Stomach (tissue), 8 donors: ENCODE measurements at regions not wholly inside any gene's neighbourhood (a gene's known extent, or its start where the extent isn't known, plus 50 kb on each side); places are given as distances from the start of the nearest gene placed in this dataset.
A peak's percentile ranks its signal among the peaks of the same experiment; 100 is the strongest.

Source experiments
- DNase-seq, 2 donors: peaks; one replicate each; pipeline versions ENCODE4 v3.0.0 to v3.0.0-alpha.2; 2013 to 2019
- H3K27ac ChIP-seq, 5 donors: fragments of 200-600 bp in 4 of 5; sonication (generic) in 4 of 5; one replicate each; pipeline ENCODE4 v1.5.1; 2013 to 2019; ENCODE audit warnings: mild to moderate bottlenecking in 1 of 5, moderate library complexity in 1 of 5
- H3K27me3 ChIP-seq, 3 donors: fragments of 200-600 bp; sonication (generic); one replicate each; pipeline ENCODE4 v1.5.1; 2017 to 2019; ENCODE audit warnings: mixed run types in 1 of 3
- H3K36me3 ChIP-seq, 4 donors: fragments of 200-600 bp; sonication (generic); 1 replicate in 3 of 4; 2 replicates in 1 of 4; pipeline ENCODE4 v1.5.1; 2016 to 2019
- H3K4me1 ChIP-seq, 4 donors: fragments of 200-600 bp; sonication (generic); one replicate each; pipeline ENCODE4 v1.5.1; 2016 to 2019
- H3K4me3 ChIP-seq, 4 donors: fragments of 200-600 bp; sonication (generic) in 3 of 4; one replicate each; pipeline ENCODE4 v1.5.1; 2016 to 2019; ENCODE audit warnings: mild to moderate bottlenecking in 1 of 4
- H3K9me3 ChIP-seq, 4 donors: fragments of 200-600 bp; sonication (generic); one replicate each; pipeline ENCODE4 v1.5.1; 2016 to 2019
- CTCF ChIP-seq, 7 experiments: fragments of 450-650 bp in 4 of 7; fragments of 200-600 bp in 3 of 7; sonication (generic) in 3 of 7; IDR thresholded peaks; one replicate each; pipeline ENCODE4 v1.5.1; 2016 to 2019; ENCODE audit warnings: antibody characterized with exemption in 7 of 7, control low read depth in 2 of 7, mild to moderate bottlenecking in 1 of 7
- EP300 ChIP-seq: sonication (generic); formaldehyde crosslinking; IDR thresholded peaks from one replicate; pipeline ENCODE4 v1.6.1; 2017; ENCODE audit warnings: antibody characterized with exemption
- POLR2A ChIP-seq, 4 donors: fragments of 450-650 bp; IDR thresholded peaks; one replicate each; pipeline ENCODE4 v1.6.1; 2016; ENCODE audit warnings: antibody characterized with exemption in 4 of 4, control low read depth in 2 of 4, mild to moderate bottlenecking in 1 of 4, moderate library complexity in 1 of 4
- POLR2AphosphoS5 ChIP-seq, 3 donors: sonication (generic); formaldehyde crosslinking; IDR thresholded peaks; one replicate each; pipeline ENCODE4 v1.6.1; 2016; ENCODE audit warnings: antibody characterized with exemption in 3 of 3
- WGBS, 5 donors: extraction: QIAGEN DNeasy Blood & Tissue Kit in 3 of 5; methylation state at CpG; one replicate each; pipeline versions ENCODE4 v1.1.5 to v1.1.7; 2013 to 2018; 5-methylcytosine and 5-hydroxymethylcytosine counted together
- intact Hi-C: fragments of 100-400 bp; cut with DNase I; formaldehyde crosslinking; loops from one replicate; pipeline ENCODE4 v1.15.1; 2023; ENCODE audit warnings: low total_unique reads
- donor health status: healthy with polysubstance abuse.
- donor health status: Bipolar disorder and iron deficiency.
- donor health status: healthy.

- no peaks in the 10 kb centered on the region for H3K9me3 ChIP-seq
- TF ChIP-seq POLR2A (IDR thresholded peaks at IDR 0.05), result no peak
- DNase-seq, result no peak
- peaks cover 0 to 18% (median 9%) of the 10 kb centered on the region in 4 donors for H3K4me1 ChIP-seq
- H3K27ac ChIP-seq, result no peak overlapping the region
- H3K36me3 ChIP-seq, result no peaks in the 10 kb centered on the region
- intact Hi-C loops, result no loop called here
- WGBS, 5 donors, result 80 to 82% (median 80%) methylated on average over 6 of the region's 6 CpGs
- no peaks in the 10 kb centered on the region for H3K27me3 ChIP-seq
- H3K4me3 ChIP-seq, result no peak overlapping the region
These were observed 77.0 kb upstream of the NHSL1 start for GRCh38 chr6:138576313-138576712.

GRCh38 chr6:138577151-138577915 lies 78.0 kb upstream of the NHSL1 start:
- no peaks in the 10 kb centered on the region for H3K27me3 ChIP-seq

GRCh38 chr6:138580040-138580439 lies 80.7 kb upstream of the NHSL1 start:
- no peak overlapping the region for H3K4me3 ChIP-seq
- no peaks in the 10 kb centered on the region for H3K27me3 ChIP-seq
- no peaks in the 10 kb centered on the region for H3K36me3 ChIP-seq
- no peak for DNase-seq
- TF ChIP-seq EP300 (no peak), POLR2AphosphoS5 (IDR thresholded peaks at IDR 0.05) (no peak), CTCF (IDR thresholded peaks at IDR 0.05) (no peak), POLR2A (IDR thresholded peaks at IDR 0.05) (no peak)
- no peaks in the 10 kb centered on the region for H3K4me1 ChIP-seq
- intact Hi-C loops, result no loop called here
- 77 to 85% (median 84%) methylated on average over 4 of the region's 4 CpGs for WGBS, 5 donors
- no peak overlapping the region for H3K27ac ChIP-seq
- no peaks in the 10 kb centered on the region for H3K9me3 ChIP-seq

More at GRCh38 chr6:138577151-138577915, 78.0 kb upstream of the NHSL1 start:
- DNase-seq, result peak in 1 of 2 donors; percentile 47
- Histone ChIP-seq H3K4me3 (no peak overlapping the region), H3K4me1 (peaks cover 0 to 8% (median 4%) of the 10 kb centered on the region in 4 donors), H3K27ac (no peak overlapping the region), H3K9me3 (no peaks in the 10 kb centered on the region), H3K36me3 (no peaks in the 10 kb centered on the region)
- intact Hi-C loops, result no loop called here
- TF ChIP-seq CTCF (IDR thresholded peaks at IDR 0.05) (no peak), EP300 (no peak), POLR2AphosphoS5 (IDR thresholded peaks at IDR 0.05) (no peak), POLR2A (IDR thresholded peaks at IDR 0.05) (no peak)
- 57 to 77% (median 65%) methylated on average over 9 of the region's 9 CpGs for WGBS, 5 donors

- Histone ChIP-seq H3K4me3 (no peak overlapping the region), H3K9me3 (no peaks in the 10 kb centered on the region), H3K36me3 (no peaks in the 10 kb centered on the region), H3K4me1 (no peaks in the 10 kb centered on the region), H3K27me3 (no peaks in the 10 kb centered on the region), H3K27ac (no peak overlapping the region)
- intact Hi-C loops, result no loop called here
- TF ChIP-seq POLR2A (IDR thresholded peaks at IDR 0.05), result no peak
- no peak for TF ChIP-seq EP300
- no peak for TF ChIP-seq POLR2AphosphoS5 (IDR thresholded peaks at IDR 0.05)
- TF ChIP-seq CTCF (IDR thresholded peaks at IDR 0.05), result no peak
- no peak for DNase-seq
- WGBS, 5 donors, result 87 to 94% (median 92%) methylated on average over 6 of the region's 6 CpGs
These were observed 81.5 kb upstream of the NHSL1 start for GRCh38 chr6:138580801-138581200.

GRCh38 chr6:138582573-138582972 lies 83.3 kb upstream of the NHSL1 start:
- Histone ChIP-seq H3K36me3 (no peaks in the 10 kb centered on the region), H3K9me3 (no peaks in the 10 kb centered on the region), H3K27ac (no peak overlapping the region), H3K4me1 (no peaks in the 10 kb centered on the region), H3K27me3 (no peaks in the 10 kb centered on the region), H3K4me3 (no peak overlapping the region)
- intact Hi-C loops, result no loop called here
- TF ChIP-seq POLR2AphosphoS5 (IDR thresholded peaks at IDR 0.05), result no peak
- TF ChIP-seq POLR2A (IDR thresholded peaks at IDR 0.05), result no peak
- no peak for TF ChIP-seq CTCF (IDR thresholded peaks at IDR 0.05)
- TF ChIP-seq EP300, result no peak
- WGBS, 5 donors, result 88 to 97% (median 96%) methylated on average over 4 of the region's 4 CpGs
- no peak for DNase-seq
